ENCODE measurements at regions not wholly inside any gene's neighbourhood (a gene's known extent, or its start where the extent isn't known, plus 50 kb on each side); places are given as distances from the start of the nearest gene placed in this dataset.

- DNase-seq (ENCODE audit: low spot score) (no peak), ATAC-seq (no peak)
- POLR2A ChIA-PET, result no interaction called here
- CTCF ChIA-PET, result no interaction called here
- H3K36me3 Mint-ChIP-seq, result peaks cover 7% of the 10 kb centered on the region
- H3K27ac Mint-ChIP-seq, result no peak overlapping the region
- TF ChIP-seq GABPB1 (CRISPR knock-in tag; IDR thresholded peaks at IDR 0.05) (no peak), CTCF (IDR thresholded peaks at IDR 0.05) (no peak), ETV6 (CRISPR knock-in tag; IDR thresholded peaks at IDR 0.05) (no peak), CBFB (CRISPR knock-in tag; IDR thresholded peaks at IDR 0.05; ENCODE audit: low read depth) (no peak), PRRX2 (CRISPR knock-in tag; IDR thresholded peaks at IDR 0.05) (no peak), NFYB (CRISPR knock-in tag; conservative IDR thresholded peaks at IDR 0.05; ENCODE audit: low read depth) (no peak), ZNF423 (CRISPR knock-in tag; IDR thresholded peaks at IDR 0.05) (no peak), E2F4 (CRISPR knock-in tag; IDR thresholded peaks at IDR 0.05; ENCODE audit: borderline replicate concordance, low read depth) (no peak), TEAD1 (CRISPR knock-in tag; IDR thresholded peaks at IDR 0.05) (no peak), ZNF416 (CRISPR knock-in tag; IDR thresholded peaks at IDR 0.05) (no peak), MYBL2 (CRISPR knock-in tag; IDR thresholded peaks at IDR 0.05) (no peak), ESRRA (CRISPR knock-in tag; IDR thresholded peaks at IDR 0.05; ENCODE audit: borderline replicate concordance) (no peak), GTF2I (CRISPR knock-in tag; conservative IDR thresholded peaks at IDR 0.05) (no peak), TCF7 (CRISPR knock-in tag; IDR thresholded peaks at IDR 0.05; ENCODE audit: low read depth) (no peak), PREB (CRISPR knock-in tag; IDR thresholded peaks at IDR 0.05; ENCODE audit: borderline replicate concordance) (no peak), JUN (CRISPR knock-in tag; IDR thresholded peaks at IDR 0.05) (no peak), MXD4 (CRISPR knock-in tag; IDR thresholded peaks at IDR 0.05; ENCODE audit: borderline replicate concordance) (no peak), FOXK1 (CRISPR knock-in tag; IDR thresholded peaks at IDR 0.05) (no peak), ZSCAN18 (CRISPR knock-in tag; IDR thresholded peaks at IDR 0.05) (no peak), RORB (CRISPR knock-in tag; IDR thresholded peaks at IDR 0.05) (no peak)
- H3K4me1 Mint-ChIP-seq, result peaks cover 13% of the 10 kb centered on the region
- no peaks in the 10 kb centered on the region for H3K27me3 Mint-ChIP-seq (ENCODE audit: low read depth)
- no peak overlapping the region for H3K4me3 Mint-ChIP-seq
- peaks cover 9% of the 10 kb centered on the region for H3K9me3 Mint-ChIP-seq
Observed at GRCh38 chr9:99720455-99721050, 101.1 kb upstream of the NR4A3 start.

GRCh38 chr9:99721898-99722297, 99.8 kb upstream of the NR4A3 start:
- POLR2A ChIA-PET, result no interaction called here
- H3K27ac Mint-ChIP-seq, result no peak overlapping the region
- H3K27me3 Mint-ChIP-seq (ENCODE audit: low read depth), result no peaks in the 10 kb centered on the region
- H3K9me3 Mint-ChIP-seq, result peaks cover 9% of the 10 kb centered on the region
- TF ChIP-seq STAT6 (CRISPR knock-in tag; conservative IDR thresholded peaks at IDR 0.05; ENCODE audit: low read depth), result no peak
- TF ChIP-seq ZNF281 (CRISPR knock-in tag; IDR thresholded peaks at IDR 0.05), result no peak
- no peak for TF ChIP-seq NR2C2 (CRISPR knock-in tag; IDR thresholded peaks at IDR 0.05)
- TF ChIP-seq ATF2 (CRISPR knock-in tag; IDR thresholded peaks at IDR 0.05; ENCODE audit: borderline replicate concordance, low read depth), result no peak
- no peak for TF ChIP-seq TCF7 (CRISPR knock-in tag; IDR thresholded peaks at IDR 0.05; ENCODE audit: low read depth)
- no peak for DNase-seq (ENCODE audit: low spot score)
- no peak for ATAC-seq
- peaks cover 22% of the 10 kb centered on the region for H3K4me1 Mint-ChIP-seq
- H3K36me3 Mint-ChIP-seq, result peaks cover 7% of the 10 kb centered on the region
- H3K4me3 Mint-ChIP-seq, result no peak overlapping the region
- CTCF ChIA-PET, result no interaction called here

All from WTC11 (cell line).